SK-N-SH (cell line): ENCODE measurements at regions not wholly inside any gene's neighbourhood (a gene's known extent, or its start where the extent isn't known, plus 50 kb on each side); places are given as distances from the start of the nearest gene placed in this dataset.

Experiments
- EP300 ChIP-seq, 2 experiments: IDR thresholded peaks; 2 replicates each; pipeline versions ENCODE4 v1.4.0 to v1.6.1; 2012; ENCODE audit warnings: borderline replicate concordance in 1 of 2, low read depth in 1 of 2, low read length in 1 of 2
- FOSL2 ChIP-seq: IDR thresholded peaks from 2 replicates; pipeline ENCODE4 v1.4.0; 2012; ENCODE audit warnings: low read depth, mild to moderate bottlenecking, moderate library complexity, borderline replicate concordance
- GABPA ChIP-seq: IDR thresholded peaks from 2 replicates; pipeline ENCODE4 v1.4.0; 2012; ENCODE audit warnings: low read depth, mild to moderate bottlenecking
- MXI1 ChIP-seq: IDR thresholded peaks from 2 replicates; pipeline ENCODE4 v1.6.1; 2012; ENCODE audit warnings: mild to moderate bottlenecking, low read depth, low read length, improper control_type of control experiment
- NRF1 ChIP-seq: IDR thresholded peaks from 2 replicates; pipeline ENCODE4 v1.6.1; 2012; ENCODE audit warnings: low read depth, mild to moderate bottlenecking, low read length
- POLR2AphosphoS5 ChIP-seq: IDR thresholded peaks from 2 replicates; pipeline ENCODE4 v1.6.1; 2012; ENCODE audit warnings: low read depth, low read length
- RAD21 ChIP-seq: IDR thresholded peaks from 2 replicates; pipeline ENCODE4 v1.6.1; 2012; ENCODE audit warnings: mild to moderate bottlenecking, low read length
- REST ChIP-seq: IDR thresholded peaks from 2 replicates; pipeline ENCODE4 v1.6.1; 2012; ENCODE audit warnings: mild to moderate bottlenecking, low read depth, low read length, moderate library complexity
- SIN3A ChIP-seq: IDR thresholded peaks from 2 replicates; pipeline ENCODE4 v1.6.1; 2012; ENCODE audit warnings: low read depth, mild to moderate bottlenecking, low read length, moderate library complexity, borderline replicate concordance
- SMC3 ChIP-seq: IDR thresholded peaks from 2 replicates; pipeline ENCODE4 v1.6.1; 2012; ENCODE audit warnings: low read depth, low read length, improper control_type of control experiment
- TAF1 ChIP-seq: IDR thresholded peaks from 2 replicates; pipeline ENCODE4 v1.6.1; 2012; ENCODE audit warnings: low read depth, mild to moderate bottlenecking, low read length, moderate library complexity, borderline replicate concordance
- TEAD4 ChIP-seq: IDR thresholded peaks from 2 replicates; pipeline ENCODE4 v1.4.0; 2012; ENCODE audit warnings: mild to moderate bottlenecking, borderline replicate concordance; ENCODE audit not compliant: insufficient read depth
- TF ChIP-seq, protein P1 (sequence below): fragments of 200-600 bp; sonication (generic); IDR thresholded peaks from 2 replicates; pipeline ENCODE4 v1.6.1; 2017; ENCODE audit warnings: antibody characterized with exemption, mild to moderate bottlenecking, moderate library complexity
- TF ChIP-seq, protein P2 (sequence below): IDR thresholded peaks from 2 replicates; pipeline ENCODE4 v1.4.0; 2012; ENCODE audit warnings: low read depth, borderline replicate concordance

- TF ChIP-seq SIN3A (no peak), POLR2AphosphoS5 (no peak), REST (no peak), NRF1 (no peak), TEAD4 (no peak), MXI1 (no peak), EP300 (IDR thresholded peaks at IDR 0.05; ENCODE audit: borderline replicate concordance in 1 of 2, low read depth in 1 of 2, low read length in 1 of 2) (no peak), TAF1 (no peak), RAD21 (no peak), FOSL2 (no peak), SMC3 (no peak), GABPA (no peak)
- TF ChIP-seq, protein P1, sequence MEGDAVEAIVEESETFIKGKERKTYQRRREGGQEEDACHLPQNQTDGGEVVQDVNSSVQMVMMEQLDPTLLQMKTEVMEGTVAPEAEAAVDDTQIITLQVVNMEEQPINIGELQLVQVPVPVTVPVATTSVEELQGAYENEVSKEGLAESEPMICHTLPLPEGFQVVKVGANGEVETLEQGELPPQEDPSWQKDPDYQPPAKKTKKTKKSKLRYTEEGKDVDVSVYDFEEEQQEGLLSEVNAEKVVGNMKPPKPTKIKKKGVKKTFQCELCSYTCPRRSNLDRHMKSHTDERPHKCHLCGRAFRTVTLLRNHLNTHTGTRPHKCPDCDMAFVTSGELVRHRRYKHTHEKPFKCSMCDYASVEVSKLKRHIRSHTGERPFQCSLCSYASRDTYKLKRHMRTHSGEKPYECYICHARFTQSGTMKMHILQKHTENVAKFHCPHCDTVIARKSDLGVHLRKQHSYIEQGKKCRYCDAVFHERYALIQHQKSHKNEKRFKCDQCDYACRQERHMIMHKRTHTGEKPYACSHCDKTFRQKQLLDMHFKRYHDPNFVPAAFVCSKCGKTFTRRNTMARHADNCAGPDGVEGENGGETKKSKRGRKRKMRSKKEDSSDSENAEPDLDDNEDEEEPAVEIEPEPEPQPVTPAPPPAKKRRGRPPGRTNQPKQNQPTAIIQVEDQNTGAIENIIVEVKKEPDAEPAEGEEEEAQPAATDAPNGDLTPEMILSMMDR = no peak
- TF ChIP-seq, protein P2, sequence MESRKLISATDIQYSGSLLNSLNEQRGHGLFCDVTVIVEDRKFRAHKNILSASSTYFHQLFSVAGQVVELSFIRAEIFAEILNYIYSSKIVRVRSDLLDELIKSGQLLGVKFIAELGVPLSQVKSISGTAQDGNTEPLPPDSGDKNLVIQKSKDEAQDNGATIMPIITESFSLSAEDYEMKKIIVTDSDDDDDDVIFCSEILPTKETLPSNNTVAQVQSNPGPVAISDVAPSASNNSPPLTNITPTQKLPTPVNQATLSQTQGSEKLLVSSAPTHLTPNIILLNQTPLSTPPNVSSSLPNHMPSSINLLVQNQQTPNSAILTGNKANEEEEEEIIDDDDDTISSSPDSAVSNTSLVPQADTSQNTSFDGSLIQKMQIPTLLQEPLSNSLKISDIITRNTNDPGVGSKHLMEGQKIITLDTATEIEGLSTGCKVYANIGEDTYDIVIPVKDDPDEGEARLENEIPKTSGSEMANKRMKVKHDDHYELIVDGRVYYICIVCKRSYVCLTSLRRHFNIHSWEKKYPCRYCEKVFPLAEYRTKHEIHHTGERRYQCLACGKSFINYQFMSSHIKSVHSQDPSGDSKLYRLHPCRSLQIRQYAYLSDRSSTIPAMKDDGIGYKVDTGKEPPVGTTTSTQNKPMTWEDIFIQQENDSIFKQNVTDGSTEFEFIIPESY = no peak
These were observed 81.7 kb downstream of the GLI2 start for GRCh38 chr2:120817136-120817955.
